C4-2B (cell line): ENCODE measurements at regions not wholly inside any gene's neighbourhood (a gene's known extent, or its start where the extent isn't known, plus 50 kb on each side); places are given as distances from the start of the nearest gene placed in this dataset.

Experiments used
- H3K27ac ChIP-seq: fragments of 450-650 bp; 2 replicates; pipeline ENCODE4 v1.5.1; 2017
- CTCF ChIP-seq: fragments of 450-650 bp; conservative IDR thresholded peaks from 2 replicates; pipeline ENCODE4 v1.5.1; 2017; ENCODE audit warnings: mild to moderate bottlenecking
- ZFX ChIP-seq: fragments of 450-650 bp; IDR thresholded peaks from 2 replicates; pipeline ENCODE4 v1.6.1; 2017

GRCh38 chr2:7900593-7900992 is 781.3 kb upstream of the ID2 start:
- H3K27ac ChIP-seq, result no peak overlapping the region
- TF ChIP-seq ZFX (no peak), CTCF (no peak)

GRCh38 chr2:7902251-7902765 is 779.5 kb upstream of the ID2 start:
- H3K27ac ChIP-seq, result no peak overlapping the region
- TF ChIP-seq CTCF, result no peak
- no peak for TF ChIP-seq ZFX

- no peak for TF ChIP-seq ZFX
- no peak for TF ChIP-seq CTCF
- no peak overlapping the region for H3K27ac ChIP-seq
These were observed 777.5 kb upstream of the ID2 start for GRCh38 chr2:7904319-7904718.

GRCh38 chr2:7905756-7906155 is 776.1 kb upstream of the ID2 start:
- no peak overlapping the region for H3K27ac ChIP-seq

GRCh38 chr2:7906431-7906830 is 775.4 kb upstream of the ID2 start:
- H3K27ac ChIP-seq, result no peak overlapping the region
- TF ChIP-seq CTCF, result no peak
- no peak for TF ChIP-seq ZFX

More at GRCh38 chr2:7905756-7906155, 776.1 kb upstream of the ID2 start:
- TF ChIP-seq ZFX, result no peak
- no peak for TF ChIP-seq CTCF

- TF ChIP-seq CTCF (no peak), ZFX (no peak)
- no peak overlapping the region for H3K27ac ChIP-seq
These were observed 774.8 kb upstream of the ID2 start for GRCh38 chr2:7907041-7907440.

- TF ChIP-seq ZFX (no peak), CTCF (no peak)
- H3K27ac ChIP-seq, result no peak overlapping the region
These were observed 771.1 kb upstream of the ID2 start for GRCh38 chr2:7910752-7911151.
